K562 (cell line): ENCODE measurements at regions not wholly inside any gene's neighbourhood (a gene's known extent, or its start where the extent isn't known, plus 50 kb on each side); places are given as distances from the start of the nearest gene placed in this dataset.

Experiments used
- EP400 ChIP-seq: fragments of 450-650 bp; IDR thresholded peaks from 2 replicates; pipeline ENCODE4 v1.6.1; 2017; ENCODE audit warnings: antibody characterized with exemption, mild to moderate bottlenecking, moderate library complexity
- MNT ChIP-seq, 2 experiments: fragments of 450-650 bp; conservative IDR thresholded peaks; 2 replicates each; pipeline ENCODE4 v1.6.1; 2017; ENCODE audit warnings: mild to moderate bottlenecking in 2 of 2, moderate library complexity in 2 of 2
- POLR2AphosphoS5 ChIP-seq: IDR thresholded peaks from 2 replicates; pipeline ENCODE4 v1.6.1; 2011; ENCODE audit warnings: mild to moderate bottlenecking, low read depth, low read length, moderate library complexity; ENCODE audit not compliant: control insufficient read depth, insufficient read depth
- POLR2G ChIP-seq: fragments of 200-400 bp; formaldehyde crosslinking; IDR thresholded peaks from 2 replicates; pipeline ENCODE4 v1.6.1; 2017; ENCODE audit warnings: low read depth, mild to moderate bottlenecking, antibody characterized with exemption, low read length, moderate library complexity
- SIN3B ChIP-seq: fragments of 450-650 bp; IDR thresholded peaks from 2 replicates; pipeline ENCODE4 v1.6.1; 2017; ENCODE audit warnings: low read depth, mild to moderate bottlenecking, moderate library complexity
- TEAD1 ChIP-seq, 2 experiments: fragments of 450-650 bp in 1 of 2; sonication (generic) in 1 of 2; formaldehyde crosslinking; IDR thresholded peaks; 2 replicates each; pipeline versions ENCODE4 v1.4.0 to v1.8.0; 2020 to 2022; ENCODE audit warnings: mild to moderate bottlenecking in 2 of 2, missing genetic modification reagents in 1 of 2
- TFAP4 ChIP-seq: sonication (generic); formaldehyde crosslinking; IDR thresholded peaks from 2 replicates; pipeline ENCODE4 v1.8.0; 2022; ENCODE audit warnings: missing genetic modification reagents, mild to moderate bottlenecking, moderate library complexity, borderline replicate concordance
- TF ChIP-seq, protein P1 (sequence below): fragments of 450-650 bp; IDR thresholded peaks from 2 replicates; pipeline ENCODE4 v1.6.1; 2018; ENCODE audit not compliant: partially characterized antibody
- TF ChIP-seq, protein P2 (sequence below), 3 experiments: IDR thresholded peaks in 2 of 3; conservative IDR thresholded peaks in 1 of 3; 2 replicates each; pipeline ENCODE4 v1.5.1; 2011 to 2012; ENCODE audit warnings: low read length in 3 of 3, mild to moderate bottlenecking in 3 of 3, control low read depth in 2 of 3, improper control_type of control experiment in 1 of 3, inconsistent platforms in 1 of 3, low read depth in 1 of 3, mixed read lengths in 1 of 3, moderate library complexity in 1 of 3; ENCODE audit not compliant: insufficient read depth in 2 of 3
- TF ChIP-seq, protein P3 (sequence below): sonication (generic); formaldehyde crosslinking; IDR thresholded peaks from 2 replicates; pipeline ENCODE4 v1.9.0; 2022; ENCODE audit warnings: mild to moderate bottlenecking, missing genetic modification reagents
- TF ChIP-seq, protein P4 (sequence below), 2 experiments: IDR thresholded peaks; 2 replicates each; pipeline ENCODE4 v1.6.1; 2011; ENCODE audit warnings: borderline replicate concordance in 1 of 2, control low read depth in 1 of 2, low read depth in 1 of 2, low read length in 1 of 2, mild to moderate bottlenecking in 1 of 2, mixed read lengths in 1 of 2, moderate library complexity in 1 of 2; ENCODE audit not compliant: insufficient read depth in 1 of 2, insufficient read length in 1 of 2, poor library complexity in 1 of 2, severe bottlenecking in 1 of 2; ENCODE audit errors: extremely low read depth in 1 of 2

DNA sequence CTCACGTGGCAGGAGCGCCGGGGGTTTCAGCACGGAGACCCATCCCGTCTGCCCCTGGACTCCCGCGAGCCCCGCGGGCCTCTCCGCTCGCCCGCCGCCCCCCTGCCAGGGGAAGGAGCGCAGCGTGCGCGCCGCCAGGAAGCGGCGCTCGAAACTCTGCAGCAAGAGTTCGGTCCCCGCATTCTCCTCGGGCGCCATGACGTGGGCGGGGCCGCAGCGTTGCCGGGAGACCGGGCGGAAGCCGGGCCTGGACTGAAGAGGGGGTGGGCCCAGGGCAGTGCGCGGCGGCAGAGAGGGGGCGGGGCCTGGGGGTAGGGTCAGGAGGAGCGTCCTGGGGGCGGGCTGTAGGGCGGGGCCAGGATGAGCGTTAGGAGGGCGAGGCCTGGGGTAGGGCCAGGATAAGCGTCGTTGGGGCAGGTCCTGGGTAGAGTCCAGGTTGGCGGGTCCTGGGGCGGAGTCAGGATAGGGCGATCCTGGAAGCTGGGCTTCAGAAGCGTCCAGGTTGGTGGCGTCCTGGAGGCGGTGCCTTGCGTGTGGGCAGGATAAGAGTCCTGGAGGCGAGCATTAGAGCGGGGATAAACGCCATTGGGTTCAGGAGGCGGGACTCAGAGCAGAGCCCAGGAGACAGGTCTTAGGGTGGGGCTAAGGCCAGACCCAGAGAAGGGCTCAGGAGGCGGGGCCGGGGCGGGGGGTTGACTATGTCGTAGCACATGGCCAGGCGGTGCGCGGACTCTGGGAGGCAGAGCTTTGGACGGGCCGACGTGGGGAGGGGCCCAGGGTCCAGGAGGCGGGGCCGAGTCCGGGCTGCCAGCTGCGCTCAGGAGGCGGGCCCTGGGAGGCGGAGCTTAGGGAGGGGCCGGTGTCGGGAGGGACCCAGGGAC, 229.0 kb upstream of the FRG2C start (continued):
- TF ChIP-seq, protein P1, sequence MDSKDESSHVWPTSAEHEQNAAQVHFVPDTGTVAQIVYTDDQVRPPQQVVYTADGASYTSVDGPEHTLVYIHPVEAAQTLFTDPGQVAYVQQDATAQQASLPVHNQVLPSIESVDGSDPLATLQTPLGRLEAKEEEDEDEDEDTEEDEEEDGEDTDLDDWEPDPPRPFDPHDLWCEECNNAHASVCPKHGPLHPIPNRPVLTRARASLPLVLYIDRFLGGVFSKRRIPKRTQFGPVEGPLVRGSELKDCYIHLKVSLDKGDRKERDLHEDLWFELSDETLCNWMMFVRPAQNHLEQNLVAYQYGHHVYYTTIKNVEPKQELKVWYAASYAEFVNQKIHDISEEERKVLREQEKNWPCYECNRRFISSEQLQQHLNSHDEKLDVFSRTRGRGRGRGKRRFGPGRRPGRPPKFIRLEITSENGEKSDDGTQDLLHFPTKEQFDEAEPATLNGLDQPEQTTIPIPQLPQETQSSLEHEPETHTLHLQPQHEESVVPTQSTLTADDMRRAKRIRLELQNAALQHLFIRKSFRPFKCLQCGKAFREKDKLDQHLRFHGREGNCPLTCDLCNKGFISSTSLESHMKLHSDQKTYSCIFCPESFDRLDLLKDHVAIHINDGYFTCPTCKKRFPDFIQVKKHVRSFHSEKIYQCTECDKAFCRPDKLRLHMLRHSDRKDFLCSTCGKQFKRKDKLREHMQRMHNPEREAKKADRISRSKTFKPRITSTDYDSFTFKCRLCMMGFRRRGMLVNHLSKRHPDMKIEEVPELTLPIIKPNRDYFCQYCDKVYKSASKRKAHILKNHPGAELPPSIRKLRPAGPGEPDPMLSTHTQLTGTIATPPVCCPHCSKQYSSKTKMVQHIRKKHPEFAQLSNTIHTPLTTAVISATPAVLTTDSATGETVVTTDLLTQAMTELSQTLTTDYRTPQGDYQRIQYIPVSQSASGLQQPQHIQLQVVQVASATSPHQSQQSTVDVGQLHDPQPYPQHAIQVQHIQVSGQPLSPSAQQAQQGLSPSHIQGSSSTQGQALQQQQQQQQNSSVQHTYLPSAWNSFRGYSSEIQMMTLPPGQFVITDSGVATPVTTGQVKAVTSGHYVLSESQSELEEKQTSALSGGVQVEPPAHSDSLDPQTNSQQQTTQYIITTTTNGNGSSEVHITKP: peak; percentile 9
- peak; percentile 31; the same call in 1 of the 2 replicates for TF ChIP-seq POLR2AphosphoS5
- TF ChIP-seq MNT (conservative IDR thresholded peaks at IDR 0.05): peak in 1 of 2 experiments; percentile 85; a peak in 3 of 4 replicates
- TF ChIP-seq POLR2G: peak; percentile 76
- 0 out of 2 replicates have a peak, but pooled peaks have one; percentile 43 for TF ChIP-seq SIN3B
- TF ChIP-seq, protein P2, sequence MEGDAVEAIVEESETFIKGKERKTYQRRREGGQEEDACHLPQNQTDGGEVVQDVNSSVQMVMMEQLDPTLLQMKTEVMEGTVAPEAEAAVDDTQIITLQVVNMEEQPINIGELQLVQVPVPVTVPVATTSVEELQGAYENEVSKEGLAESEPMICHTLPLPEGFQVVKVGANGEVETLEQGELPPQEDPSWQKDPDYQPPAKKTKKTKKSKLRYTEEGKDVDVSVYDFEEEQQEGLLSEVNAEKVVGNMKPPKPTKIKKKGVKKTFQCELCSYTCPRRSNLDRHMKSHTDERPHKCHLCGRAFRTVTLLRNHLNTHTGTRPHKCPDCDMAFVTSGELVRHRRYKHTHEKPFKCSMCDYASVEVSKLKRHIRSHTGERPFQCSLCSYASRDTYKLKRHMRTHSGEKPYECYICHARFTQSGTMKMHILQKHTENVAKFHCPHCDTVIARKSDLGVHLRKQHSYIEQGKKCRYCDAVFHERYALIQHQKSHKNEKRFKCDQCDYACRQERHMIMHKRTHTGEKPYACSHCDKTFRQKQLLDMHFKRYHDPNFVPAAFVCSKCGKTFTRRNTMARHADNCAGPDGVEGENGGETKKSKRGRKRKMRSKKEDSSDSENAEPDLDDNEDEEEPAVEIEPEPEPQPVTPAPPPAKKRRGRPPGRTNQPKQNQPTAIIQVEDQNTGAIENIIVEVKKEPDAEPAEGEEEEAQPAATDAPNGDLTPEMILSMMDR (IDR thresholded peaks at IDR 0.05 in 2 of 3, conservative IDR thresholded peaks at IDR 0.05 in 1 of 3; ENCODE audit: insufficient read depth in 2 of 3, low read depth in 1 of 3, low read length in 3 of 3): peak in 1 of 3 experiments; percentile 14; a peak in 1 of 6 replicates
- TF ChIP-seq, protein P3, sequence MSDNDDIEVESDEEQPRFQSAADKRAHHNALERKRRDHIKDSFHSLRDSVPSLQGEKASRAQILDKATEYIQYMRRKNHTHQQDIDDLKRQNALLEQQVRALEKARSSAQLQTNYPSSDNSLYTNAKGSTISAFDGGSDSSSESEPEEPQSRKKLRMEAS (CRISPR knock-in tag): peak; percentile 60
- TF ChIP-seq TFAP4 (CRISPR knock-in tag): peak; percentile 93
- TF ChIP-seq TEAD1 (CRISPR knock-in tag; IDR thresholded peaks at IDR 0.05): peak in 1 of 2 experiments; percentile 59; a peak in 1 of 4 replicates
- peak; percentile 73; the same call in 1 of the 2 replicates for TF ChIP-seq EP400
- TF ChIP-seq, protein P4, sequence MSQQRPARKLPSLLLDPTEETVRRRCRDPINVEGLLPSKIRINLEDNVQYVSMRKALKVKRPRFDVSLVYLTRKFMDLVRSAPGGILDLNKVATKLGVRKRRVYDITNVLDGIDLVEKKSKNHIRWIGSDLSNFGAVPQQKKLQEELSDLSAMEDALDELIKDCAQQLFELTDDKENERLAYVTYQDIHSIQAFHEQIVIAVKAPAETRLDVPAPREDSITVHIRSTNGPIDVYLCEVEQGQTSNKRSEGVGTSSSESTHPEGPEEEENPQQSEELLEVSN (IDR thresholded peaks at IDR 0.05; ENCODE audit: borderline replicate concordance in 1 of 2, extremely low read depth in 1 of 2, insufficient read depth in 1 of 2, insufficient read length in 1 of 2, low read depth in 1 of 2, low read length in 1 of 2, poor library complexity in 1 of 2, severe bottlenecking in 1 of 2): peak in 1 of 2 experiments; percentile 28
